HCT116 (cell line): ENCODE measurements at regions not wholly inside any gene's neighbourhood (a gene's known extent, or its start where the extent isn't known, plus 50 kb on each side); places are given as distances from the start of the nearest gene placed in this dataset.

ENCODE experiments used
- ATAC-seq: fragments of 200-7000 bp; cut with Tn5 transposase; 2 replicates; pipeline ENCODE4 v1.9.1; 2020; ENCODE audit warnings: mild to moderate bottlenecking, moderate library complexity
- BruUV-seq: library from RNA; stranded (reverse); fragments of 400-500 nt; replicated peaks from 2 replicates; lab custom pipeline; 2021; lab: Mats Ljungman, UMichigan
- CTCF ChIA-PET: fragments of 300-600 bp; sonication (Branson Sonifier 250); formaldehyde crosslinking; loops from one replicate; lab custom pipeline; 2021; ENCODE audit warnings: antibody characterized with exemption; lab: Charles Lee
- POLR2A ChIA-PET: fragments of 300-600, 350-600 bp; sonication (Branson Sonifier 250); formaldehyde crosslinking; loops from one replicate; lab custom pipeline; 2021; ENCODE audit warnings: antibody characterized with exemption; lab: Charles Lee
- RAD21 ChIA-PET, 2 experiments: fragments of 300-600 bp; sonication (Branson Sonifier 250); formaldehyde crosslinking; loops; one replicate each; lab custom pipeline; 2023; ENCODE audit warnings: low total read pairs in 2 of 2; ENCODE audit not compliant: uncharacterized antibody in 2 of 2, unreplicated experiment in 2 of 2, low non-redundant PET in 1 of 2; lab: Charles Lee
- DNase-seq: peaks from one replicate; pipeline ENCODE4 v3.0.0-alpha.2; 2010; ENCODE audit warnings: low read depth, low spot score
- H2AFZ ChIP-seq: fragments of 200-600 bp; shearing (Covaris generic), sonication (generic); 2 replicates; pipeline ENCODE4 v1.6.1; 2017; ENCODE audit warnings: low read depth, mixed run types, mixed read lengths, antibody characterized with exemption, low read length; ENCODE audit not compliant: poor library complexity, severe bottlenecking
- H3K27ac ChIP-seq: 2 replicates; pipeline ENCODE4 v1.5.1; 2012; ENCODE audit warnings: low read depth, low read length
- H3K27me3 ChIP-seq: fragments of 200-600 bp; sonication (generic); 2 replicates; pipeline ENCODE4 v1.6.1; 2016; ENCODE audit warnings: mixed run types, low read length, mixed read lengths; ENCODE audit not compliant: insufficient read depth
- H3K36me3 ChIP-seq, 2 experiments: fragments of 200-500 bp in 1 of 2; fragments of 200-600 bp in 1 of 2; sonication (Bioruptor generic) in 1 of 2; sonication (generic) in 1 of 2; 2 replicates each; pipeline versions ENCODE4 v1.5.1 to v1.6.1; 2014 to 2016; ENCODE audit warnings: low read length in 2 of 2, inconsistent platforms in 1 of 2, mixed read lengths in 1 of 2, mixed run types in 1 of 2; ENCODE audit not compliant: insufficient read depth in 2 of 2, control insufficient read depth in 1 of 2
- H3K4me1 ChIP-seq, 2 experiments: fragments of 200-600 bp in 1 of 2; sonication (generic) in 1 of 2; 2 replicates each; pipeline versions ENCODE4 v1.5.1 to v1.6.1; 2012 to 2017; ENCODE audit warnings: low read length in 2 of 2, inconsistent platforms in 1 of 2, mild to moderate bottlenecking in 1 of 2, mixed read lengths in 1 of 2, mixed run types in 1 of 2, moderate library complexity in 1 of 2; ENCODE audit not compliant: insufficient read depth in 2 of 2, control insufficient read depth in 1 of 2
- H3K4me2 ChIP-seq: fragments of 200-600 bp; sonication (generic); 2 replicates; pipeline ENCODE4 v1.6.1; 2017; ENCODE audit warnings: mixed run types, low read length, mixed read lengths
- H3K4me3 ChIP-seq, 2 experiments: fragments of 200-600 bp in 1 of 2; sonication (generic) in 1 of 2; replicated peaks in 1 of 2; 2 replicates each; pipeline ENCODE4 v1.5.1; 2011 to 2016; ENCODE audit warnings: low read length in 2 of 2, control low read depth in 1 of 2, low read depth in 1 of 2, mild to moderate bottlenecking in 1 of 2, mixed read lengths in 1 of 2, mixed run types in 1 of 2
- H3K79me2 ChIP-seq: fragments of 200-600 bp; sonication (generic); 2 replicates; pipeline ENCODE4 v1.6.1; 2017; ENCODE audit warnings: mild to moderate bottlenecking, mixed run types, low read length, moderate library complexity, mixed read lengths; ENCODE audit not compliant: insufficient read depth
- H3K9ac ChIP-seq: fragments of 200-600 bp; sonication (generic); 2 replicates; pipeline ENCODE4 v1.6.1; 2016; ENCODE audit warnings: low read length, mixed read lengths
- H3K9me2 ChIP-seq: fragments of 200-600 bp; sonication (generic), shearing (Covaris generic); 2 replicates; pipeline ENCODE4 v1.6.1; 2017; ENCODE audit warnings: mixed run types, mild to moderate bottlenecking, moderate library complexity; ENCODE audit not compliant: insufficient read depth
- H3K9me3 ChIP-seq, 2 experiments: fragments of 200-500 bp in 1 of 2; fragments of 200-600 bp in 1 of 2; sonication (Bioruptor generic) in 1 of 2; sonication (generic) in 1 of 2; 2 replicates each; pipeline ENCODE4 v1.6.1; 2014 to 2017; ENCODE audit warnings: low read length in 2 of 2, mixed read lengths in 2 of 2, inconsistent platforms in 1 of 2, low read depth in 1 of 2, mild to moderate bottlenecking in 1 of 2, mixed run types in 1 of 2, moderate library complexity in 1 of 2; ENCODE audit not compliant: control insufficient read depth in 1 of 2, insufficient read depth in 1 of 2
- H4K20me1 ChIP-seq: fragments of 200-600 bp; sonication (generic), shearing (Covaris generic); 2 replicates; pipeline ENCODE4 v1.6.1; 2017; ENCODE audit warnings: mixed run types, mild to moderate bottlenecking, moderate library complexity; ENCODE audit not compliant: insufficient read depth
- FOSL1 ChIP-seq: IDR thresholded peaks from 2 replicates; pipeline ENCODE4 v1.6.1; 2012; ENCODE audit warnings: low read depth
- JUND ChIP-seq: IDR thresholded peaks from 2 replicates; pipeline ENCODE4 v1.6.1; 2012
- ZFX ChIP-seq: fragments of 450-650 bp; IDR thresholded peaks from 2 replicates; pipeline ENCODE4 v1.6.1; 2017
- intact Hi-C: fragments of 100-400 bp; cut with micrococcal nuclease; formaldehyde crosslinking; loops from 2 replicates; pipeline ENCODE4 v1.10.0; 2022
- TF ChIP-seq, protein P1 (sequence below): IDR thresholded peaks from 2 replicates; pipeline ENCODE4 v1.6.1; 2011; ENCODE audit warnings: mild to moderate bottlenecking, low read length, moderate library complexity; ENCODE audit not compliant: insufficient replicate concordance; ENCODE audit errors: extremely low read depth
- TF ChIP-seq, protein P2 (sequence below): IDR thresholded peaks from 2 replicates; pipeline ENCODE4 v1.6.1; 2012; ENCODE audit warnings: low read depth

DNA sequence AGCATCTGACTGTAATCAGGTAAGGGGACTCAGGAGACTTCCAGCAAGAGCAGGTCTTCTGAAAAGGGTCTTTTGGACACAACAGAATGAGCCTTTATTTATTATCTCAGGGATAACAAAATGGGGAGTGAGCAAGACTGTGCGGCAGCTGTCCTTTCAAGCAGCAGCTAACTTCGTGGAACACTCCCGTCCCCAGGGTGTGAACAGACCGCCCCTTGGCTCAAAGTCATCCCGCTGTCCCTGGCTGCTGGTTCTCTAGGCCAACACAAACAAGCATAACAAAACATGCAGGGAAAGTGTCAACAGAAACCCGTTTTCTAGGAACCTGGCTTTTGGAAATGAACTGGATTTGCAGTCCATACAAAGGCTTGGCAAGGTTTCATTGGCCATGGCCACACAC lies 787.9 kb upstream of the FANCL start:
- BruUV-seq, result no TSS peak
- POLR2A ChIA-PET, result no interaction called here

More for the DNA sequence above, 787.9 kb upstream of the FANCL start:
- TF ChIP-seq, protein P1, sequence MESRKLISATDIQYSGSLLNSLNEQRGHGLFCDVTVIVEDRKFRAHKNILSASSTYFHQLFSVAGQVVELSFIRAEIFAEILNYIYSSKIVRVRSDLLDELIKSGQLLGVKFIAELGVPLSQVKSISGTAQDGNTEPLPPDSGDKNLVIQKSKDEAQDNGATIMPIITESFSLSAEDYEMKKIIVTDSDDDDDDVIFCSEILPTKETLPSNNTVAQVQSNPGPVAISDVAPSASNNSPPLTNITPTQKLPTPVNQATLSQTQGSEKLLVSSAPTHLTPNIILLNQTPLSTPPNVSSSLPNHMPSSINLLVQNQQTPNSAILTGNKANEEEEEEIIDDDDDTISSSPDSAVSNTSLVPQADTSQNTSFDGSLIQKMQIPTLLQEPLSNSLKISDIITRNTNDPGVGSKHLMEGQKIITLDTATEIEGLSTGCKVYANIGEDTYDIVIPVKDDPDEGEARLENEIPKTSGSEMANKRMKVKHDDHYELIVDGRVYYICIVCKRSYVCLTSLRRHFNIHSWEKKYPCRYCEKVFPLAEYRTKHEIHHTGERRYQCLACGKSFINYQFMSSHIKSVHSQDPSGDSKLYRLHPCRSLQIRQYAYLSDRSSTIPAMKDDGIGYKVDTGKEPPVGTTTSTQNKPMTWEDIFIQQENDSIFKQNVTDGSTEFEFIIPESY, result no peak
- TF ChIP-seq, protein P2, sequence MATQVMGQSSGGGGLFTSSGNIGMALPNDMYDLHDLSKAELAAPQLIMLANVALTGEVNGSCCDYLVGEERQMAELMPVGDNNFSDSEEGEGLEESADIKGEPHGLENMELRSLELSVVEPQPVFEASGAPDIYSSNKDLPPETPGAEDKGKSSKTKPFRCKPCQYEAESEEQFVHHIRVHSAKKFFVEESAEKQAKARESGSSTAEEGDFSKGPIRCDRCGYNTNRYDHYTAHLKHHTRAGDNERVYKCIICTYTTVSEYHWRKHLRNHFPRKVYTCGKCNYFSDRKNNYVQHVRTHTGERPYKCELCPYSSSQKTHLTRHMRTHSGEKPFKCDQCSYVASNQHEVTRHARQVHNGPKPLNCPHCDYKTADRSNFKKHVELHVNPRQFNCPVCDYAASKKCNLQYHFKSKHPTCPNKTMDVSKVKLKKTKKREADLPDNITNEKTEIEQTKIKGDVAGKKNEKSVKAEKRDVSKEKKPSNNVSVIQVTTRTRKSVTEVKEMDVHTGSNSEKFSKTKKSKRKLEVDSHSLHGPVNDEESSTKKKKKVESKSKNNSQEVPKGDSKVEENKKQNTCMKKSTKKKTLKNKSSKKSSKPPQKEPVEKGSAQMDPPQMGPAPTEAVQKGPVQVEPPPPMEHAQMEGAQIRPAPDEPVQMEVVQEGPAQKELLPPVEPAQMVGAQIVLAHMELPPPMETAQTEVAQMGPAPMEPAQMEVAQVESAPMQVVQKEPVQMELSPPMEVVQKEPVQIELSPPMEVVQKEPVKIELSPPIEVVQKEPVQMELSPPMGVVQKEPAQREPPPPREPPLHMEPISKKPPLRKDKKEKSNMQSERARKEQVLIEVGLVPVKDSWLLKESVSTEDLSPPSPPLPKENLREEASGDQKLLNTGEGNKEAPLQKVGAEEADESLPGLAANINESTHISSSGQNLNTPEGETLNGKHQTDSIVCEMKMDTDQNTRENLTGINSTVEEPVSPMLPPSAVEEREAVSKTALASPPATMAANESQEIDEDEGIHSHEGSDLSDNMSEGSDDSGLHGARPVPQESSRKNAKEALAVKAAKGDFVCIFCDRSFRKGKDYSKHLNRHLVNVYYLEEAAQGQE, result no peak
- TF ChIP-seq FOSL1 (no peak), ZFX (no peak), JUND (no peak)
- no peaks in the 10 kb centered on the region for H3K4me1 ChIP-seq
- no peaks in the 10 kb centered on the region for H4K20me1 ChIP-seq
- ATAC-seq, result no peak
- no peak overlapping the region for H3K4me3 ChIP-seq
- no peaks in the 10 kb centered on the region for H3K79me2 ChIP-seq
- RAD21 ChIA-PET, result no interaction called here
- DNase-seq, result no peak
- H3K9me2 ChIP-seq, result no peaks in the 10 kb centered on the region
- H2AFZ ChIP-seq, result no peak overlapping the region
- no peaks in the 10 kb centered on the region for H3K36me3 ChIP-seq
- H3K27ac ChIP-seq, result no peak overlapping the region
- CTCF ChIA-PET, result no interaction called here
- H3K9me3 ChIP-seq, result no peaks in the 10 kb centered on the region
- intact Hi-C loops, result no loop called here
- H3K27me3 ChIP-seq, result peaks cover 9% of the 10 kb centered on the region; the same call in 1 of the 2 replicates
- no peak overlapping the region for H3K4me2 ChIP-seq
- no peak overlapping the region for H3K9ac ChIP-seq
